HG02642 (cell line): ENCODE measurements at regions not wholly inside any gene's neighbourhood (a gene's known extent, or its start where the extent isn't known, plus 50 kb on each side); places are given as distances from the start of the nearest gene placed in this dataset.

Source experiments
- ATAC-seq: cut with Tn5 transposase; IDR thresholded peaks from one replicate; pipeline ENCODE4 v1.9.1; 2021; ENCODE audit warnings: mild to moderate bottlenecking; ENCODE audit not compliant: unreplicated experiment, poor library complexity

GRCh38 chr6:102438171-102438570, 1044.7 kb downstream of the GRIK2 start:
- ATAC-seq: no peak

- no peak for ATAC-seq
Measured at GRCh38 chr6:102417368-102417998, 1024.0 kb downstream of the GRIK2 start.

- no peak for ATAC-seq
Measured at GRCh38 chr6:102415891-102416290, 1022.4 kb downstream of the GRIK2 start.

- ATAC-seq: no peak
Measured at GRCh38 chr6:102411796-102412195, 1018.3 kb downstream of the GRIK2 start.

- no peak for ATAC-seq
Measured at GRCh38 chr6:102407886-102408741, 1014.6 kb downstream of the GRIK2 start.

- ATAC-seq: no peak
Measured at GRCh38 chr6:102405860-102406259, 1012.4 kb downstream of the GRIK2 start.

GRCh38 chr6:102402635-102403329, 1009.3 kb downstream of the GRIK2 start:
- ATAC-seq: no peak

- ATAC-seq: no peak
Measured at GRCh38 chr6:102398788-102399390, 1005.4 kb downstream of the GRIK2 start.

- ATAC-seq: no peak
Measured at GRCh38 chr6:102390541-102390940, 997.0 kb downstream of the GRIK2 start.

- no peak for ATAC-seq
Measured at GRCh38 chr6:102389994-102390393, 996.5 kb downstream of the GRIK2 start.

- ATAC-seq: no peak
Measured at GRCh38 chr6:102387326-102388033, 994.0 kb downstream of the GRIK2 start.

GRCh38 chr6:102381203-102381602, 987.7 kb downstream of the GRIK2 start:
- no peak for ATAC-seq

GRCh38 chr6:102356170-102356569, 962.7 kb downstream of the GRIK2 start:
- ATAC-seq: no peak

GRCh38 chr6:102355578-102355977, 962.1 kb downstream of the GRIK2 start:
- ATAC-seq: no peak

GRCh38 chr6:102352552-102352951, 959.0 kb downstream of the GRIK2 start:
- no peak for ATAC-seq

GRCh38 chr6:102344769-102345168, 951.3 kb downstream of the GRIK2 start:
- no peak for ATAC-seq

GRCh38 chr6:102340311-102340710, 946.8 kb downstream of the GRIK2 start:
- ATAC-seq: no peak

- no peak for ATAC-seq
Measured at GRCh38 chr6:102333736-102334135, 940.2 kb downstream of the GRIK2 start.

GRCh38 chr6:102327697-102328225, 934.3 kb downstream of the GRIK2 start:
- ATAC-seq: no peak

- no peak for ATAC-seq
Measured at GRCh38 chr6:102313699-102314098, 920.2 kb downstream of the GRIK2 start.
